GM12878 (cell line): ENCODE measurements at regions not wholly inside any gene's neighbourhood (a gene's known extent, or its start where the extent isn't known, plus 50 kb on each side); places are given as distances from the start of the nearest gene placed in this dataset.

Experiments used
- ATAC-seq: fragments of 200-7000 bp; cut with Tn5 transposase; 3 replicates; pipeline ENCODE4 v1.9.1; 2020; ENCODE audit warnings: mild to moderate bottlenecking, moderate library complexity
- BruUV-seq: library from RNA; stranded (reverse); fragments of 400-500 nt; replicated peaks from 2 replicates; lab custom pipeline; 2021; lab: Mats Ljungman, UMichigan
- CTCF ChIA-PET: fragments of 300-600 bp; sonication (Branson Sonifier 250); formaldehyde crosslinking; extraction: SDS; loops from one replicate; lab custom pipeline; 2021; ENCODE audit warnings: inconsistent platforms; lab: Yijun Ruan, JAX
- POLR2A ChIA-PET: fragments of 350-600 bp; formaldehyde crosslinking; extraction: SDS; loops from one replicate; lab custom pipeline; 2021; ENCODE audit warnings: inconsistent platforms; lab: Charles Lee
- RAD21 ChIA-PET: fragments of 300-600 bp; sonication (Branson Sonifier 250); formaldehyde crosslinking; loops from one replicate; lab custom pipeline; 2023; ENCODE audit warnings: antibody characterized with exemption; ENCODE audit not compliant: unreplicated experiment; lab: Charles Lee
- SMC1A ChIA-PET: fragments of 300-600 bp; sonication (Branson Sonifier 250); formaldehyde crosslinking; loops from one replicate; lab custom pipeline; 2023; ENCODE audit not compliant: unreplicated experiment, uncharacterized antibody; lab: Charles Lee
- DNase-seq: peaks from one replicate; pipeline ENCODE4 v3.0.0-alpha.2; 2011; ENCODE audit warnings: low read depth, low spot score
- FAIRE-seq: peaks from 3 replicates; lab custom pipeline; 2011; peaks lifted over from hg19 to GRCh38; lab: Jason Lieb, UNC
- H2AFZ ChIP-seq: 2 replicates; pipeline ENCODE4 v1.6.0; 2011; ENCODE audit warnings: low read depth, low read length, control low read depth; ENCODE audit not compliant: control insufficient read depth
- H3K27ac ChIP-seq: 2 replicates; pipeline ENCODE4 v1.5.1; 2011; ENCODE audit warnings: control low read depth; ENCODE audit not compliant: control insufficient read depth, insufficient read depth
- H3K27me3 ChIP-seq, 2 experiments: replicated peaks in 1 of 2; 2 replicates each; pipeline versions ENCODE4 v1.6.0 to v1.6.1; 2011; ENCODE audit warnings: low read length in 1 of 2; ENCODE audit not compliant: control insufficient read depth in 2 of 2, insufficient read depth in 2 of 2
- H3K36me3 ChIP-seq, 2 experiments: 2 replicates each; pipeline ENCODE4 v1.5.1; 2011; ENCODE audit warnings: low read length in 1 of 2; ENCODE audit not compliant: control insufficient read depth in 2 of 2, insufficient read depth in 2 of 2
- H3K4me1 ChIP-seq: 2 replicates; pipeline ENCODE4 v1.6.1; 2011; ENCODE audit warnings: mild to moderate bottlenecking, low read length, moderate library complexity, mixed read lengths; ENCODE audit not compliant: control insufficient read depth, insufficient read depth
- H3K4me2 ChIP-seq: 2 replicates; pipeline ENCODE4 v1.6.0; 2011; ENCODE audit warnings: control low read depth; ENCODE audit not compliant: control insufficient read depth, insufficient read depth
- H3K4me3 ChIP-seq: fragments of 200-600 bp; sonication (generic); 2 replicates; pipeline ENCODE4 v1.5.1; 2016
- H3K79me2 ChIP-seq: 2 replicates; pipeline ENCODE4 v1.6.0; 2011; ENCODE audit warnings: low read length; ENCODE audit not compliant: control insufficient read depth, insufficient read depth
- H3K9ac ChIP-seq: 2 replicates; pipeline ENCODE4 v1.8.0; 2011; ENCODE audit warnings: low read length, control low read depth, mixed read lengths; ENCODE audit not compliant: control insufficient read depth, insufficient read depth
- H3K9me3 ChIP-seq: replicated peaks from 3 replicates; pipeline ENCODE4 v1.5.1; 2011; ENCODE audit warnings: mild to moderate bottlenecking, low read length; ENCODE audit not compliant: control insufficient read depth, insufficient read depth
- H4K20me1 ChIP-seq: 2 replicates; pipeline ENCODE4 v1.6.0; 2011; ENCODE audit not compliant: control insufficient read depth, insufficient read depth
- CBX5 ChIP-seq: sonication (generic); IDR thresholded peaks from 2 replicates; pipeline ENCODE4 v1.6.1; 2016; ENCODE audit warnings: low read depth, moderate library complexity, mild to moderate bottlenecking, inconsistent platforms
- CHD2 ChIP-seq: IDR thresholded peaks from 2 replicates; pipeline ENCODE4 v1.6.1; 2011; ENCODE audit warnings: low read depth, low read length, improper control_type of control experiment, borderline replicate concordance
- KAT2A ChIP-seq: conservative IDR thresholded peaks from 2 replicates; pipeline ENCODE4 v1.6.1; 2011; ENCODE audit warnings: low read depth, low read length; ENCODE audit not compliant: control insufficient read depth
- MYB ChIP-seq: fragments of 150-350 bp; IDR thresholded peaks from 2 replicates; pipeline ENCODE4 v1.6.1; 2014; ENCODE audit warnings: mild to moderate bottlenecking, low read depth, low read length, borderline replicate concordance
- RAD21 ChIP-seq: IDR thresholded peaks from 2 replicates; pipeline ENCODE4 v1.6.1; 2011; ENCODE audit warnings: mild to moderate bottlenecking, low read depth, low read length, moderate library complexity; ENCODE audit not compliant: insufficient read depth
- RCOR1 ChIP-seq: conservative IDR thresholded peaks from 2 replicates; pipeline ENCODE4 v1.6.1; 2012; ENCODE audit warnings: low read depth, low read length, improper control_type of control experiment
- RFX5 ChIP-seq: IDR thresholded peaks from 2 replicates; pipeline ENCODE4 v1.6.1; 2011; ENCODE audit warnings: low read depth, low read length, improper control_type of control experiment
- TARDBP ChIP-seq: IDR thresholded peaks from 2 replicates; pipeline ENCODE4 v1.6.1; 2016; ENCODE audit warnings: borderline replicate concordance
- TBL1XR1 ChIP-seq: IDR thresholded peaks from 2 replicates; pipeline ENCODE4 v1.6.1; 2012; ENCODE audit warnings: low read depth, low read length, improper control_type of control experiment
- WGBS: methylation state at CpG from one replicate; pipeline ENCODE4 v1.1.6; 2016; ENCODE audit warnings: low lambda C conversion rate; ENCODE audit not compliant: insufficient replicate concordance, insufficient coverage; ENCODE audit errors: missing lambda C conversion rate; 5-methylcytosine and 5-hydroxymethylcytosine counted together
- in situ Hi-C: fragments of 300-500 bp; cut with MboI; formaldehyde crosslinking; loops from 9 replicates; pipeline ENCODE4 v1.14.3; 2018; ENCODE audit warnings: mixed read lengths
- intact Hi-C: fragments of 100-400 bp; cut with micrococcal nuclease; formaldehyde crosslinking; loops from one replicate; pipeline ENCODE4 v1.14.2; 2022; ENCODE audit not compliant: unreplicated experiment
- TF ChIP-seq, protein P1 (sequence below): fragments of 450-650 bp; IDR thresholded peaks from 2 replicates; pipeline ENCODE4 v1.6.1; 2016; ENCODE audit warnings: mild to moderate bottlenecking, moderate library complexity, borderline replicate concordance
- TF ChIP-seq, protein P2 (sequence below): IDR thresholded peaks from 2 replicates; pipeline ENCODE4 v1.6.1; 2011; ENCODE audit warnings: borderline replicate concordance, low read depth, mild to moderate bottlenecking, moderate library complexity, mixed read lengths, low read length; ENCODE audit not compliant: insufficient read depth; ENCODE audit errors: extremely low read length

DNA sequence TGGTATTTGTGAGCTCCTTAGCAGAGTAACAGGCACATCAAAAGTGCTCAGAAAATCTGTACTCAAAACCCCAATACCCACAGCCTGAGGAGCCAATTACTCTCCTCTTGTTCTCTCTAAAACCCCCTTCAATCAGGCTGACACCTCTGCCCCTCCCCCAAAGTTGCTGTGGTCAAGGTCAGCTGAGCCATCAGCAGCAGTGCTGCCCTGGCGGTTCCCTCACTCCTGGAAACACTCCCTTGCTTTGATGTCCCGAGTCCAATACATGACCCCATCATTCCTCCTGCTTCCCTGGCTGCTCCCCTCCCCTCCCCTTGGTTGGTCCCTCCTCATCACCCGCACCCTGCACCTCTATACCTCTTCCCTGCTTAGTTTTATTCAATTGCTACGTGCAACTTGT, 57.2 kb upstream of the C14orf132 start (continued):
- TF ChIP-seq, protein P1, sequence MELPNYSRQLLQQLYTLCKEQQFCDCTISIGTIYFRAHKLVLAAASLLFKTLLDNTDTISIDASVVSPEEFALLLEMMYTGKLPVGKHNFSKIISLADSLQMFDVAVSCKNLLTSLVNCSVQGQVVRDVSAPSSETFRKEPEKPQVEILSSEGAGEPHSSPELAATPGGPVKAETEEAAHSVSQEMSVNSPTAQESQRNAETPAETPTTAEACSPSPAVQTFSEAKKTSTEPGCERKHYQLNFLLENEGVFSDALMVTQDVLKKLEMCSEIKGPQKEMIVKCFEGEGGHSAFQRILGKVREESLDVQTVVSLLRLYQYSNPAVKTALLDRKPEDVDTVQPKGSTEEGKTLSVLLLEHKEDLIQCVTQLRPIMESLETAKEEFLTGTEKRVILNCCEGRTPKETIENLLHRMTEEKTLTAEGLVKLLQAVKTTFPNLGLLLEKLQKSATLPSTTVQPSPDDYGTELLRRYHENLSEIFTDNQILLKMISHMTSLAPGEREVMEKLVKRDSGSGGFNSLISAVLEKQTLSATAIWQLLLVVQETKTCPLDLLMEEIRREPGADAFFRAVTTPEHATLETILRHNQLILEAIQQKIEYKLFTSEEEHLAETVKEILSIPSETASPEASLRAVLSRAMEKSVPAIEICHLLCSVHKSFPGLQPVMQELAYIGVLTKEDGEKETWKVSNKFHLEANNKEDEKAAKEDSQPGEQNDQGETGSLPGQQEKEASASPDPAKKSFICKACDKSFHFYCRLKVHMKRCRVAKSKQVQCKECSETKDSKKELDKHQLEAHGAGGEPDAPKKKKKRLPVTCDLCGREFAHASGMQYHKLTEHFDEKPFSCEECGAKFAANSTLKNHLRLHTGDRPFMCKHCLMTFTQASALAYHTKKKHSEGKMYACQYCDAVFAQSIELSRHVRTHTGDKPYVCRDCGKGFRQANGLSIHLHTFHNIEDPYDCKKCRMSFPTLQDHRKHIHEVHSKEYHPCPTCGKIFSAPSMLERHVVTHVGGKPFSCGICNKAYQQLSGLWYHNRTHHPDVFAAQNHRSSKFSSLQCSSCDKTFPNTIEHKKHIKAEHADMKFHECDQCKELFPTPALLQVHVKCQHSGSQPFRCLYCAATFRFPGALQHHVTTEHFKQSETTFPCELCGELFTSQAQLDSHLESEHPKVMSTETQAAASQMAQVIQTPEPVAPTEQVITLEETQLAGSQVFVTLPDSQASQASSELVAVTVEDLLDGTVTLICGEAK: no peak

DNA sequence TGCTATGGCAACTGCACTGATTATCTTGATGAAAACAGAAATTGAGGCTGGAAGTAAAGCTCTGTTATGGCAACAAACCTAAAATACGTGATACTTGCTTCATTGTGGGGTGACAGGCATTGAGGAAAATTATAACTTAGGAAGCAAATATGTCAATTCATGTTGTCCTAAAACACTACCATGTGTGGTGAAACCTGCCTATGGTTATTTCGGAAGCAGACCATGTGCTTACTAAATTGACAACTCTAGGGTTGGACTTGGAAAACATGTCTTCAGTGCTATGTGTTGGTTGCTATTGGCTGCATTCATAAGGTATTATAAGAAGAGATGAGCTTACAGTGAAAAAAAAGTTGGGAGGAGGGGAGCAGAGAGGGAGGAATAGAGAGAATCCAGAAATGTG, 55.0 kb upstream of the C14orf132 start:
- Histone ChIP-seq H3K4me3 (no peak overlapping the region), H3K9me3 (no peaks in the 10 kb centered on the region), H3K4me1 (no peaks in the 10 kb centered on the region), H2AFZ (no peak overlapping the region), H3K9ac (no peak overlapping the region), H3K36me3 (no peaks in the 10 kb centered on the region), H3K4me2 (no peak overlapping the region), H4K20me1 (no peaks in the 10 kb centered on the region), H3K27ac (no peak overlapping the region), H3K79me2 (no peaks in the 10 kb centered on the region), H3K27me3 (no peaks in the 10 kb centered on the region; a peak in 1 of 4 replicates)
- intact Hi-C loops: no loop called here
- ChIA-PET RAD21 (no interaction called here), CTCF (interaction anchor here (1.4 to 2.0 kb wide), 3 partner anchors 64 to 425 kb away, joined by 3 to 7 read pairs (median 4); no protein-coding TSS in a partner anchor), POLR2A (no interaction called here), SMC1A (interaction anchor here (0.8 kb wide), 1 partner anchor 19 kb away, joined by 3 read pairs; no protein-coding TSS in a partner anchor)
- FAIRE-seq: no peak
- no TSS peak for BruUV-seq
- no peak for TF ChIP-seq CHD2
- TF ChIP-seq RFX5: no peak
- TF ChIP-seq RCOR1: no peak
- TF ChIP-seq TBL1XR1: no peak
- TF ChIP-seq RAD21: no peak
- no peak for TF ChIP-seq MYB
- TF ChIP-seq, protein P2, sequence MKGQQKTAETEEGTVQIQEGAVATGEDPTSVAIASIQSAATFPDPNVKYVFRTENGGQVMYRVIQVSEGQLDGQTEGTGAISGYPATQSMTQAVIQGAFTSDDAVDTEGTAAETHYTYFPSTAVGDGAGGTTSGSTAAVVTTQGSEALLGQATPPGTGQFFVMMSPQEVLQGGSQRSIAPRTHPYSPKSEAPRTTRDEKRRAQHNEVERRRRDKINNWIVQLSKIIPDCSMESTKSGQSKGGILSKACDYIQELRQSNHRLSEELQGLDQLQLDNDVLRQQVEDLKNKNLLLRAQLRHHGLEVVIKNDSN: no peak
- TF ChIP-seq TARDBP: no peak
- no peak for TF ChIP-seq KAT2A
- no peak for TF ChIP-seq CBX5
- in situ Hi-C loops: no loop called here
- WGBS: 22% methylated on average over 2 of the region's 2 CpGs
- no peak for DNase-seq
- ATAC-seq: no peak
